NT2/D1 (cell line): ENCODE measurements at regions not wholly inside any gene's neighbourhood (a gene's known extent, or its start where the extent isn't known, plus 50 kb on each side); places are given as distances from the start of the nearest gene placed in this dataset.
"Not testable (repeated sequence)": the region's sequence is repeated elsewhere in the genome, so short reads cannot be mapped to it uniquely, and the experiment has no call there.

Source experiments
- YY1 ChIP-seq: IDR thresholded peaks from 2 replicates; pipeline ENCODE4 v1.6.1; 2011; ENCODE audit not compliant: insufficient read length, insufficient read depth
- ZNF274 ChIP-seq: IDR thresholded peaks from 2 replicates; pipeline ENCODE4 v1.6.1; 2011; ENCODE audit warnings: mild to moderate bottlenecking, low read depth, low read length

DNA sequence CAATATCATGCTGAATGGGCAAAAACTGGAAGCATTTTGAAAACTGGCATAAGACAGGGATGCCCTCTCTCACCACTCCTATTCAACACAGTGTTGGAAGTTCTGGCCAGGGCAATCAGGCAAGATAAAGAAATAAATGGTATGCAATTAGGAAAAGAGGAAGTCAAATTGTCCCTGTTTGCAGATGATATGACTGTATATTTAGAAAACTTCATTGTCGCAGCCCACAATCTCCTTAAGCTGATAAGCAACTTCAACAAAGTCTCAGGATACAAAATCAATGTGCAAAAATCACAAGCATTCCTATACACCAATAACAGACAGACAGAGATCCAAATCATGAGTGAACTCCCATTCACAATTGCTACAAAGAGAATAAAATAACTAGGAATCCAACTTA, 136.8 kb downstream of the ZNF608 start:
- TF ChIP-seq YY1, ZNF274: not testable (repeated sequence)
